PC-9 (cell line): ENCODE measurements at regions not wholly inside any gene's neighbourhood (a gene's known extent, or its start where the extent isn't known, plus 50 kb on each side); places are given as distances from the start of the nearest gene placed in this dataset.

Source experiments
- EZH2 ChIP-seq: fragments of 200-600 bp; sonication (generic); IDR thresholded peaks from 2 replicates; pipeline ENCODE4 v1.8.0; 2017; ENCODE audit warnings: antibody characterized with exemption, low read depth
- TF ChIP-seq, protein P1 (sequence below): fragments of 200-600 bp; sonication (generic); conservative IDR thresholded peaks from 2 replicates; pipeline ENCODE4 v1.6.1; 2017; ENCODE audit warnings: mixed run types, antibody characterized with exemption, mild to moderate bottlenecking, moderate library complexity

DNA sequence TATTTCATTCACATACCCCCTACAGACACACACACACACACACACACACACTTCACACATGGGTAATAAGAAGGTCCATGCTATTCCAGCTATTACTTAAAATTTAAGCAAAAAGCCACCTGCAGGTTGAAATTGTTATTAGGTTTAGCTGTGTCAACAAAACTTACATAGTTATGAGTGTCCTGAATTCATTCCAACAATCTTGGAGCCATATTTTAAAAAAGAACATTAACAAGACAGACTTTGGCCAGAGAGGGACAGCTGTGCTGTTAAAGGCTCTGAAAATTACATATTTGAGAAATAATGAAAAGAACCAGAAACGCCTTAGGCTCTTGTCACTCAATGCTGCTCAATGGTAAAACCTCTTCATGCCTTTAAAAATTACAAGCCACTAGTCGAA is 455.3 kb downstream of the EPM2A start:
- TF ChIP-seq, protein P1, sequence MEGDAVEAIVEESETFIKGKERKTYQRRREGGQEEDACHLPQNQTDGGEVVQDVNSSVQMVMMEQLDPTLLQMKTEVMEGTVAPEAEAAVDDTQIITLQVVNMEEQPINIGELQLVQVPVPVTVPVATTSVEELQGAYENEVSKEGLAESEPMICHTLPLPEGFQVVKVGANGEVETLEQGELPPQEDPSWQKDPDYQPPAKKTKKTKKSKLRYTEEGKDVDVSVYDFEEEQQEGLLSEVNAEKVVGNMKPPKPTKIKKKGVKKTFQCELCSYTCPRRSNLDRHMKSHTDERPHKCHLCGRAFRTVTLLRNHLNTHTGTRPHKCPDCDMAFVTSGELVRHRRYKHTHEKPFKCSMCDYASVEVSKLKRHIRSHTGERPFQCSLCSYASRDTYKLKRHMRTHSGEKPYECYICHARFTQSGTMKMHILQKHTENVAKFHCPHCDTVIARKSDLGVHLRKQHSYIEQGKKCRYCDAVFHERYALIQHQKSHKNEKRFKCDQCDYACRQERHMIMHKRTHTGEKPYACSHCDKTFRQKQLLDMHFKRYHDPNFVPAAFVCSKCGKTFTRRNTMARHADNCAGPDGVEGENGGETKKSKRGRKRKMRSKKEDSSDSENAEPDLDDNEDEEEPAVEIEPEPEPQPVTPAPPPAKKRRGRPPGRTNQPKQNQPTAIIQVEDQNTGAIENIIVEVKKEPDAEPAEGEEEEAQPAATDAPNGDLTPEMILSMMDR, result no peak
- no peak for TF ChIP-seq EZH2
